NB4 (cell line): ENCODE measurements at regions not wholly inside any gene's neighbourhood (a gene's known extent, or its start where the extent isn't known, plus 50 kb on each side); places are given as distances from the start of the nearest gene placed in this dataset.

Experiments used
- CTCF ChIP-seq: IDR thresholded peaks from one replicate; pipeline ENCODE4 v1.5.1; 2012; ENCODE audit warnings: low read depth, low read length
- MAX ChIP-seq: IDR thresholded peaks from 2 replicates; pipeline ENCODE4 v1.6.1; 2011; ENCODE audit warnings: low read depth, low read length
- MYC ChIP-seq: IDR thresholded peaks from 2 replicates; pipeline ENCODE4 v1.6.1; 2011; ENCODE audit warnings: low read depth, low read length
- POLR2A ChIP-seq: IDR thresholded peaks from 2 replicates; pipeline ENCODE4 v1.6.1; 2011; ENCODE audit warnings: mild to moderate bottlenecking; ENCODE audit not compliant: insufficient read length; ENCODE audit errors: extremely low read depth

- no peak for TF ChIP-seq CTCF
- TF ChIP-seq POLR2A: no peak
- no peak for TF ChIP-seq MAX
- no peak for TF ChIP-seq MYC
Measured at GRCh38 chr13:53191091-53191490, 162.5 kb downstream of the OLFM4 start.
